C1 segment of cervical spinal cord (tissue), 14 donors: ENCODE measurements at regions not wholly inside any gene's neighbourhood (a gene's known extent, or its start where the extent isn't known, plus 50 kb on each side); places are given as distances from the start of the nearest gene placed in this dataset.

Source experiments
- DNase-seq, 14 donors: peaks; one replicate each; lab custom pipeline; 2025; lab: John Stamatoyannopoulos, UW

DNA sequence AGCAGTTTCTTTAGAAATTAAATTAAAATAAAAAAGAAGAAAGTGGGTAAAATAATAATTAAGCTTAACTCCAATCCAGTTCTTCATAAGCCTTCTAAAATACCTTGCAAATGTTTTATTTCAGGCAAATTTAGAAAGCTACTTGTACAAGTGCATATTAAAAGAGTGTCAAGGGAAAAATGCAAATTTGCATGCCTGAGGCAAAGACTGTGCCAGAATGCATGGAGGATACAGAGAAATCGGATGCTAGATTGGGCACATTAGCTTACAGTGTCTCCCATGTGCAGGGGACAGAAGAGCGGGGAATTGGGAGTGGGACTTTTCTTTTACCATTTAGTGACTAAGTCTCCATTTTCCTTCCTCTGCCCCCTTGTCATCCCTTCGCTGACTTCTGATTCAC lies 173.0 kb upstream of the NWD2 start:
- DNase-seq: no peak

DNA sequence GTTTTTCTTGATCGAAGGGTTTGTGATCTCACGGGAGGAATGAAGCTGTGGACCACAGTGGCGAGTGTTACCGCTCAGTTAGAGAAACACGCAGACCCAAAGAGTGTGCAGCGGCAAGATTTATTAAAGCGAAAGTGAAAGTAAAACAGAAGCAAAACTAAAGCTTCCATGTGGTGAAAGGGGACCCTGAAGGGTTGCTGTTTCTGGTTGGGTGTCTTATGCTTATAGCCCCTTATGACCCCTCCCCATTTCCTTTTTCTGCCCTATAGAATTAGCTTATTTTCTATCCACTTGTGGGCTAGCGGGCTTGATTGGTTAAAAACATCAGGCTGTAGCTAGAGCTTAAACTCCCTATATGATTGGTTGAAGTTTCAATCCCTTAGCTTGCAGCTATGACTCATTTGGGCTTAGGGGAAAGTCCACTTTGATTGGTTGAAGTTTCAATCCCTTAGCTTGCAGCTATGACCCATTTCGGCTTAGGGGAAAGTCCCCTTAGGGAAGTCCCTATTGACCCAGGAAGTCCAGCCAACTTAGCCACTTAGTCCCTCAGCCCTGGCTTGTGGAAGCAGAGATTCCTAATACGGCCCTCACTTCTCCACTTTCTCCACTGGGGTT lies 171.2 kb upstream of the NWD2 start:
- no peak for DNase-seq

DNA sequence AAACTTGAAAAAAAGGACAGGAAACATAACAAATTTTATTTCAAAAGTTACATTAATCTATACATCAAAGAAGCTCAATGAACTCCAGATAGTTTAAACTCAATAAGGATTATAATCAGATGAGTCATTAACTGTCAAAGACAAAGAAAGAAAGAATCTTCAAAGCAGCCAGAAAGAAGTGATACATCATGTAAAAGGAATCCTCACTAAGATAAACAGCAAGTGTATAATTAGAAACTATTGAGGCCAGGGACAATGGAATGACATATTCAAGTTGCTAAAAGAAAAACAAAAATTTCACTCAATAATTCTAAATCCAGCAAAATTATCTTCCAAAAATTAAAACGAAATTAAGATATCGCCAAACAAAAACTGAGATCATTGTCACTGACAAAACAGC lies 161.6 kb upstream of the NWD2 start:
- DNase-seq: no peak

DNA sequence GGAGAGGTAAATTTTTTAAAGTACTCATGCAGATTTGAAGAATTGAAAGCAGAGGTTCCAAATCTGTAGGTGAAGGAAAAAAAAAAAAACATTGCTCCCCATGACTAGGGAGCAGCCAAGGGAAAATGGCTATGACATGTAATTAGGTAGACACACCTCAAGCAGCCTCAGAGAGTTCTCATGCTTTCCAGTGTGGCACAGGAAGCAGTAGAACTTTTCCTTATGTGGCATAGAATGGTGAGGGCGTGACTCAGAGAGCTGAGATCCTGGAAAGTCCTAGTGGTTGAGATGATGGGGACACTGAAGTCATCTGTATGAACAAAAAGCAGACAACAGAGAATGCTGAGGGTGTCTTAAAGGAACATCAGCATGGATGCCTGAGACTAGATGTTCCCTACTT lies 148.6 kb upstream of the NWD2 start:
- no peak for DNase-seq

DNA sequence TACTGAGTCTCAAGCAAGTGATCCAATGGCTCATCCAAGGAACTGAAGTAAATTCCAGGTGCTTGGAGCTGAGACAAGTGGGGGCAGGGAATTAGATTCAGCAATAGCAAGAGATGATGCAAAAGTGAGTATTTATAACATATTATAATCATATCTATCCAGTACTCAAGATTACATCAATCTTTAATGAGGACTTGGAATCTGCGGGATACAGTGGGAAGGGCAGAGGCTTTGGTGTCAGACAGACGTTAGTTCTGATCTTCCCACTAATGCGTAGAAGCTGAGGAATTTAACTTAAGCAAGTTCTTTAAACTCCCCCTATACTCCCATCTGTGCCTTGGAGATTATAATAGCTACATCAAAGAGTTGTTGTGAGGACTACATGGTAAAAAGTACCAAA lies 143.4 kb upstream of the NWD2 start:
- no peak for DNase-seq

DNA sequence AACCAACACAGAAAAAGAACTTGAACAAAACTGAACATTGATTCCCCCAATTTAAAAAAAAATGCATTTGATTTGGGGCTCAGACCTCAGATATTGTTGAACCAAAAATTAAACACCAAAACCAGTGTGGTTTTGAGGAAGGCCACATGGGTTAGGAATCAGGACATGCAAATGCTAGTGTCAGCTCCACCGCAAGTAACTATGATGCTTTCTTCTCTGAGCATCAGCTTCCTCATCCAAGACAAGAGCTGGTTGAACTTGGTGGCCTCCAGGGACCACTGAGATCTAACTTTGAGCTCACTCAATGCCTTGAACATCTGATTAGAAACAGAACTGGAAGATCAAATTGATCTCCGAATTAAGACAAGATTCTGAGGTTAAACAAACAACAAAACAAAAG lies 142.9 kb upstream of the NWD2 start:
- DNase-seq: no peak

DNA sequence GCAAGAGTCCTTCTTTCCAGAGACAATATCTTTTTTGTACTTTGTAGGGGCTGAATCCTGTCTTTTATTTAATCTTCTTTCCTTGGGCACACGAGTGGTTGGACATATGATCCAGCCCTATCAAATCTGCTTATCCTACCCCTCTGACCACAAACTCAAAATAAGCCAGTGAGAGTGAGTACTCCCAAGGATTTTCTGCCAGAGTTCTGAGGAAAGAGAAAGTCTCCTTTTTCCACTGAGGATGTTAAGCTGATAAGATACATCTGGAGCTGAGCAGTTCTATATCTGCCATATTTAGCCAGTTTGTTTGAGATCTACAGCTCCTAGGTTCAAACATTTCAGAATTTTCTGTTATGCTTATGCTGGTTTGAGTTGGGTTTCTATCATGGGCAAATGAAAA lies 134.8 kb upstream of the NWD2 start:
- DNase-seq: no peak

DNA sequence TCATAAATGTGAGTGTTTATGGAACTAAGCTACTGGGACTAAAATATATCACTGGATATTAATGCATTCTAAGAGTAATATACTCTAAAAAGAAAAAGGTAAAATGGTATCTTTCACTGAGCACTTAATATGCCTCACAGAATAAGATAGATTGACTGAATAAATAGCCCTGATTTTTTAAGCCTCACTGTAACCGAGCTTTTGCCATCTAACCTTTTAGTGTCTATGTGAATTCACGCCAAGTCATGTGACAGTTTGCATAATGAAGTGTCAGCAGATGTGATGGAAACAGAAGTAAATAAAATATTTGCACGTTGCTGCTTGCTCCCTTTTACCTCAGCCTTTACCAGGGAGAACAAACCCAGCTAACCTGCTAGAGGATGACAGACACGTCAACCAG lies 119.7 kb upstream of the NWD2 start:
- DNase-seq: no peak

DNA sequence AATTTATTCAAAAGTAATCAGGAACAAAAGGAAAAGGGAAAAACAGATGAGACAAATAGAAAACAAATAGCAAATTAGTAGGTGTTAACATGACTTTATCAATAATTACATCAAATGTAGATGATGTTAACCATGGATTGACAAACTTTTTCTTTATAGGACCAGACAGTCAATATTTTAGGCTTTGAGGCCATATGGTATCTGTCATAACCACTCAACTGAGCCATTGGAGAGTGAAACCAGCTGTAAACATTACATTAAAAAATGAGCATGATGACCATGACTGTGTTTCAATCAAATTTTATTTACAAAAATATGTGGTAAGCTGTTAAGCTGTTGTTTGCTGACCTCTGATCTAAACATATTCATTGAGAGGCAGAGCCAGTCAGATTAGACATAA lies 118.5 kb upstream of the NWD2 start:
- no peak for DNase-seq

DNA sequence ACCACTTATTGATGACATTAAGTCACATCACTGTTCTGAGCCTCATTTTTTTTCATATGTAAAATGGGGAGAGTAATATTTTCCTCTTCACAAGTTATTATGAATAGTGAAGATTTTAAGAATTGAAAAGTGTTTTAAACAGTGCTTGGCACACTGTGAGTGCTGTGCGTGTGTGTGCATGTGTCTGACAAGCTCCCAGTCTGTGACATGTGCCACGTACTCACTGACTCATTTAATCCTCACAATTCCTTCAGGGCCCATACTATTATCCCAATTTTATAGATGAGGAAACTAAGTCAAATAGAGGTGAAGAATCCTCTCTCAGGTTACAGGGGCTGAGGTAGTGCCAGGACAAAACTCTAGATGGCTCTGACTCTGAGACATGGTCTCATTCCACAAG lies 114.1 kb upstream of the NWD2 start:
- DNase-seq: no peak

DNA sequence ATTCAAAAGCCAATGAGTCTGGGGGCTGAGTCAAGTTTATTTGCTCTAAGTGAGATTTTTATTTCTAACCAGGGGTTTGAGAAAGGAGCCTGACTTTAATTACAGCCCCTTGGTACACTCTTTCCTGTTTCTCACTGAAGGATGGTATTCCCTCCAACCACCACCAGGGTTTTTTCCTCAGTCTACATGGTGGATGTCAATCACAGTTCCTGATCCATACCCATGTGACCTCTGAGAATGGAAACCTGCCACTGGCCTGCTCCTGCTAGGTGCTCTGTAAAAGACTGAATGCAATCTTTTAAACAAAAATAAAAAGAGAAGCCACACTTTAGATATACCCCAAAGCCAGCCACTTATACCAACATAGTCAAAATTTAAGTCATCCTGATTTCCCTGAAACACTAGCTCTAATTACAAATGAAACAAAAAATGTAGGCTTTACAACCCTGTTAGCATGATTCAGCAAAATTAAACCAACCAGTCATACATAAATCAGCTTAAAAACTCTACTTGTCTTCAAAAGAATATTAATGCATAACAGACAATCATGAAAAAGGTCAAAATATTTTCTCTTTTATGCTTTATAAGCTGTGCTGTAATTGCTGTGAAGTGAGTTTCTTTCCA lies 112.1 kb upstream of the NWD2 start:
- DNase-seq: no peak

DNA sequence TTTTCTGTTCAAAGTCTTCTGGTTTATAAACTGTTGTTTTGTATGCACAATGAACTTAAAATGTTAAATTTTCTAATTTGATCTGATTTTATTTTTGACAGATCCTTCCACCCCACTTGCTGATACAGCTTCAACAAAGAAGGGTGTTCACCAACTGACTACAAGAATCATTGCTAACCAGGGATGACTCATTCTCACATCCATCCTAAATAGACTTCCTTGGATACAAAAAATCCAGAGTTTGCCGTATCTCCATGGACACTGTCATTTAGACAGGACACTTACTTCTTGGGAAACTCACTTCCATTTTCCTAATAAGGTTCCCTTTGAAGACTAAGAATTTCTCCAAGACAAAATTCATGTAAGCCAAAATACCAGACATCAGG lies 111.6 kb upstream of the NWD2 start:
- no peak for DNase-seq

DNA sequence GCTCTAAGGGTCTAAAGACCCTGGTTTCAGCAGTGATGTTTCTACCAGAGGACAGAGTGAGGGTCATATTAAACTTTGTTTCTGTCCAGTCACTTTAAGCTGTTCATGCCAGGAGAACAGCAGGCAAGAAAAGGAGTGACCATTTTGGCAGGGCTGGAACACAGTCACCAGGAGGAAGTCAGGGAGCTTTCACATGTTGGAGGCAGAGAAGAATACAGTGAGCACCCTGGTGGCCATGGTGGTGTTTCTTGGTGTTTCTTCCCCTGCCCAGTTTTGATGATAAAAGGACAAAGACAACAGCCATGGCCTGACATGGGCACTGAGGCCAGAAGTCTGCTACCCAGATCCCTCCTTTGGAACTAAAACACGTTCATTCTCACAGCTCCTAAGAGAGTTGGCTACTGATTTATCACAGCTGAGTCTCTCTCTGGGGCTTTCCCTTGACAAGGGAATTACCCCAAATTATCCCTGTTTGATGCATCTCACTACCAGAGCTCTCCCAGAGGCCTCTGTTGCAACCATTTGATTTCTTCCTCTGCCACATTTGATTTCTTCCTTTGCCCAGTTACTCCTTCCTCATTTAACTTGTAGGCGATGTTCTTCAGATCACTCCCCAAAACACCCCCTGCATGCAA lies 106.4 kb upstream of the NWD2 start:
- no peak for DNase-seq

DNA sequence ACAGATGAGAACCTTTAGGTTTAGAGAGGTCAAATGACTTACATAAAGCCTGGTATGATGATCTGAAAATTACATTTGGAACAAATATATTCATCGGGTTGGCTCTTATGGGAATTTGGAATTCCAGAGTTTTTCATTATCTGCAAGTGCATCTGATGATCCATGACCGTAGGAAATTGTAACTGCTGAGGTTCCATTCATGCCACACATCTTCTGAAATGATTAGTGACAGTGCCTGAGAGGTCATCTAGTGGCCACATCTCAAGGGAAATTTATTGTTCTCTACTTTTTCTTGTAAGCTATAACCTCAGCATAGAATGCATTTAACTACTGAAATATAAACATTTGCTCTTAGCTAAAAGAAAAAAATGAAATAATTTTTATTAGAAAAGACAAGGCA lies 105.8 kb upstream of the NWD2 start:
- DNase-seq: no peak

DNA sequence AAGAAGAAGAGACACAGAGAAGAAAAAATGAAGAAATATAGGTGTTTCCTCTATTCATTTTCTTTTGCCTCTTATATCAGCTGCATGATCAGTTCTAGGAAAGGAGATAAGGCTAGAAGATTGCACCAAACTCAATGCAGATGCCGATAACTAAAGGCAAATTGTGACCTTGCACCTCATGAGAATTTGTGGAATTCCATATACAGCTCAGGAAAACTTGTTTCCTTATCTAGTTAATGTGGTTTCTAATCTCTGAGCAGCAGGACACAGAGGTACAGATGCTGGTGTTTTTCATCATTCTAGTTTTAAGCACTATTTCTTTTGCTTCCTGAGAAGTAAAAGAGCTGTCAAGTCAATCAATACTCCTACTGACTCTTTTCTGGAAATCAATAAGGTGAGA lies 104.6 kb upstream of the NWD2 start:
- DNase-seq: no peak

DNA sequence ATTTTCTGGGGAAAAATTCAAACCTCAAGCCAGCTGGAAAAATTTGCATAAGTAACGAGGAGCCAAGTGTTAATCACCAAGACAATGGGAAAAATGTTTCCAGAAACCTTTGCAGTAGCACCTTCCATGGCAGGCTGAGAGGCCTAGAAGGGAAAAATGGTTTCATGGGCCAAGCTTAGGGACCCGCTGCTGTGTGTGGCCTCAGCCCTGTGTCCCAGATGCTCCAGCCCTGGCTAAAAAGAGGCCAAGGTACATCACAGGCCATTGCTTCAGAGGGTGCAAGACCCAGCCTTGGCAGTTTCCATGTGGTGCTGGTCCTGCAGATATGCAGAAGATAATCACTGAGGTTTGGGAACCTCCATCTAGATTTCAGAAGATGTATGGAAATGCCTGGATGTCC lies 98.3 kb upstream of the NWD2 start:
- DNase-seq: no peak

DNA sequence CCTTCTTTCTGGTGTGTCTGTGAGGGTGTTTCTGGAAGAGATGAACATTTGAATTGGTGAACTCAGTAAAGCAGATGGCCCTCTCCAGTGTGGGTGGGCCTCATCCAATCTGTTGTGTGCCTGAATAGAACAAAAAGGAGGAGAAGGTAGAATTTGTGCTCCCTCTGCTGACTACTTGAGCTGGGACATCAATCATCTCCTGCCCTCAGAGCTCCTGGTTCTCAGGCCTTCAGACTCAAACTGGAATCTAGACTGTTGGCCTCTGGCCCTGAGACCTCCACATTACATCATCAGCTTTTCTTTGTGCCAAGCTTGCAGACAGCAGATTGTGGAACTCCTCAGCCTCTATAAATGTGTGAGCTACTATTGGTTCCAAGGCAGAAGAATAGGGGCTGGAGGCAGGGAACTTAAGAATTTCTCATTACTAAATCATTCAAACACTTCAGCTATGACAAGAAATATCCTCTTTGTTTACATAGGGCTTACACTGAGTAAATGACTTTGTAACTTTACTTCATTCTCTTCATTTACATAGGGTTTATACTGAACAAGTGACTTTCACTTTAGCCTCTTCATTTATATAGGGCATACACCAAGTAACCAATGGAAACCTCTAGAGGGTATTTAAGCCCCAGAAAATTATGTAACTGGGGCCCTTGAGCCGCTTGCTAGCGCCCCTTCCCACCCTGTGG lies 86.9 kb upstream of the NWD2 start:
- DNase-seq: no peak

DNA sequence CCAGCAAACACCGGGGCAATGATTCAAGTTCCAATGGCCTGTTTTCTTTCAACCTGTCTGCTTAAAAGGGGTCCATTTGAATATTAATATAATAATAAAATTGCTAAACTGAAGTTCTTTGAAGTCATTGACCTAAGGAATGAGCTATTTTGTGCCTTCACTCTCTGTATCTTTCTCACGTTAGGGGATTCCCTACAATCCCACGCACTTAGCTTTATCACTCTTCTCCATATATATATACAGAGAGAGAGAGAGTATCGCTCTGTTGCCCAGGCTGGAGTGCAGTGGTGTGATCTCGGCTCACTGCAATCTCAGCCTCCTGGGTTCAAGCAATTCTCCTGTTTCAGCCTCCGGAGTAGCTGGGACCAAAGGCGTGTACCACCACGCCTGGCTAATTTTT lies 83.9 kb upstream of the NWD2 start:
- DNase-seq: no peak

DNA sequence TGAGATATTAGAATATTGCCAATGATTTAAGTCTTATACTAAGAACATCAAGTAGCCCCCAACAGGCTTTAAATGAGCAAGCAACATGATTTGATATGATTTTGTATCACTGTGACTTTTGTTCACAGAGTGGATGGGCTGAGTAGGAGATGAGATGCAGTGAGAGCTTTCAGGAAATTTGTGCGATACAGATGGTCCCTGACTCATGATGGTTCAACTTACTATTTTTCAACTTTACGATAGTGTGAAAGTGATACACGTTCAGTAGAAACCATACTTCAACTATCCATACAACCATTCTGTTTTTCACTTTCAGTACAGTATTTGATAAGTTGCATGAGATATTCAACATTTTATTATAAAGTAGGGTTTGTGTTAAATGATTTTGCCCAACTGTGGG lies 78.7 kb upstream of the NWD2 start:
- DNase-seq: no peak

DNA sequence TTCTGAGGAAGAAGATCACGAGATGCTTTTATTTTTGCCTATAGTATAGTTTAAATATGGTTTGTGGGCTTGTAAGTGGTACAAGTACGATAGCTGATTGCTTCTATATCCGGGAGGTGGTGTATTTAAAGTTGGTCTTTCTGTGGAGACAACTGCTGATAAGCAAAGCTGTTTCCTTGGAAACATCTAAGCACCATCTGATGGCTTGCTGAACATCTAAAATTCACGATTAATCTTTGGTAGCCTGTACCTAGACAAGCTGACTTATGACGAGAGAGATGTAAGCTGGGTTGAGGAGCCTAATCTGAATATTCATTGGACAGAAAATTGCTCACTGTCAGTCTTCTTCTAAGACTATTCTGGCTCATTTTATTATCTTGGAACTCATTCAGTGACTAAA lies 74.6 kb upstream of the NWD2 start:
- DNase-seq: no peak

DNA sequence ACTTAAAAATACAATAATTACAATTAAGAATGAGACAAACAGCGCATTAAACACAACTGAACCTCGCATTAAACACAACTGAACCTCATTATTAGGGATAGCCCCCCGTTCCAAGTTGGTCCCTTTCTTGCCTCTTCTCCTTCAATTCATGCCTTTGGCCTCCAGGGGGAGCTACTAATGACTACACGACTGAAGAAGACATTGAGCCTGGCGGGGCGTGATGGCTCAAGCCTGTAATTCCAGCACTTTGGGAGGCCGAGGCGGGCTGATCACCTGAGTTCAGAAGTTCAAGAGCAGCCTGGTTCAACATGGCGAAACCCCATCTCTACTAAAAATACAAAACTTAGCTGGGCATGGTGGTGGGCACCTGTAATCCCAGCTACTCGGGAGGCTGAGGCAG lies 56.4 kb upstream of the NWD2 start:
- DNase-seq: no peak
